PC-9 (cell line): ENCODE measurements at regions not wholly inside any gene's neighbourhood (a gene's known extent, or its start where the extent isn't known, plus 50 kb on each side); places are given as distances from the start of the nearest gene placed in this dataset.

Experiments used
- BruUV-seq: library from RNA; stranded (reverse); fragments of 400-500 nt; replicated peaks from 2 replicates; lab custom pipeline; 2021; lab: Mats Ljungman, UMichigan
- CTCF ChIA-PET: fragments of 300-600 bp; sonication (Branson Sonifier 250); formaldehyde crosslinking; loops from one replicate; lab custom pipeline; 2022; ENCODE audit warnings: antibody characterized with exemption; lab: Charles Lee
- POLR2A ChIA-PET: fragments of 300-600 bp; sonication (Branson Sonifier 250); formaldehyde crosslinking; loops from one replicate; lab custom pipeline; 2022; ENCODE audit warnings: antibody characterized with exemption; ENCODE audit not compliant: unreplicated experiment; lab: Charles Lee
- DNase-seq, 2 experiments: peaks; one replicate each; pipeline versions ENCODE4 v3.0.0 to v3.0.0-alpha.2; 2015 to 2022; ENCODE audit warnings: mixed read lengths in 1 of 2
- H2AFZ ChIP-seq: fragments of 200-600 bp; sonication (generic); 2 replicates; pipeline ENCODE4 v1.8.1; 2017; ENCODE audit warnings: antibody characterized with exemption
- H3F3A ChIP-seq: fragments of 200-600 bp; sonication (generic); 2 replicates; pipeline ENCODE4 v1.8.1; 2017; ENCODE audit warnings: antibody characterized with exemption, mild to moderate bottlenecking, low read depth; ENCODE audit not compliant: insufficient read depth
- H3K27ac ChIP-seq: fragments of 200-600 bp; sonication (generic); 2 replicates; pipeline ENCODE4 v1.6.1; 2016; ENCODE audit warnings: mixed run types
- H3K27me3 ChIP-seq: fragments of 200-600 bp; sonication (generic); 2 replicates; pipeline ENCODE4 v1.6.1; 2016; ENCODE audit warnings: low read depth, mixed run types; ENCODE audit not compliant: insufficient read depth
- H3K36me3 ChIP-seq: fragments of 200-600 bp; sonication (generic); 2 replicates; pipeline ENCODE4 v1.6.1; 2016; ENCODE audit warnings: low read depth, mixed run types
- H3K4me1 ChIP-seq: fragments of 200-600 bp; sonication (generic); replicated peaks from 2 replicates; pipeline ENCODE4 v1.6.1; 2016; ENCODE audit warnings: mixed run types; ENCODE audit not compliant: insufficient read depth
- H3K4me2 ChIP-seq: fragments of 200-600 bp; sonication (generic); 2 replicates; pipeline ENCODE4 v1.6.1; 2017; ENCODE audit warnings: mixed run types
- H3K4me3 ChIP-seq: fragments of 200-600 bp; sonication (generic); 2 replicates; pipeline ENCODE4 v1.6.1; 2016; ENCODE audit warnings: mixed run types
- H3K79me2 ChIP-seq: fragments of 200-600 bp; sonication (generic); 2 replicates; pipeline ENCODE4 v1.6.1; 2017; ENCODE audit warnings: low read depth, mixed run types
- H3K9me2 ChIP-seq: fragments of 200-600 bp; sonication (generic); 2 replicates; pipeline ENCODE4 v1.8.1; 2017; ENCODE audit warnings: mild to moderate bottlenecking; ENCODE audit not compliant: insufficient read depth
- H3K9me3 ChIP-seq: fragments of 200-600 bp; sonication (generic); 2 replicates; pipeline ENCODE4 v1.8.1; 2016; ENCODE audit warnings: low read depth; ENCODE audit not compliant: insufficient read depth
- H4K20me1 ChIP-seq: fragments of 200-600 bp; sonication (generic); 2 replicates; pipeline ENCODE4 v1.8.1; 2017; ENCODE audit not compliant: insufficient read depth
- CTCF ChIP-seq: fragments of 200-600 bp; sonication (generic); conservative IDR thresholded peaks from 2 replicates; pipeline ENCODE4 v1.6.1; 2017; ENCODE audit warnings: mixed run types, antibody characterized with exemption, mild to moderate bottlenecking, moderate library complexity
- EZH2 ChIP-seq: fragments of 200-600 bp; sonication (generic); IDR thresholded peaks from 2 replicates; pipeline ENCODE4 v1.8.0; 2017; ENCODE audit warnings: antibody characterized with exemption, low read depth
- intact Hi-C: fragments of 100-400 bp; cut with micrococcal nuclease; formaldehyde crosslinking; loops from one replicate; pipeline ENCODE4 v1.10.0; 2022; ENCODE audit not compliant: unreplicated experiment

GRCh38 chr10:110396284-110396651 lies 91.5 kb upstream of the SMNDC1 start:
- TSS peak; percentile 46 for BruUV-seq
- TF ChIP-seq CTCF = no peak
- TF ChIP-seq EZH2 = no peak
- POLR2A ChIA-PET = interaction anchor here (0.6 kb wide), 1 partner anchor 12 kb away, joined by 6 read pairs; no protein-coding TSS in a partner anchor
- CTCF ChIA-PET = interaction anchor here (1.3 kb wide), 1 partner anchor 42 kb away, joined by 4 read pairs; no protein-coding TSS in a partner anchor
- Histone ChIP-seq H2AFZ (no peak overlapping the region), H3K4me2 (peak overlapping the region; percentile 53), H3K36me3 (no peaks in the 10 kb centered on the region), H3F3A (peaks cover 45% of the 10 kb centered on the region), H3K4me1 (peaks cover 71% of the 10 kb centered on the region), H3K27me3 (no peaks in the 10 kb centered on the region), H4K20me1 (no peaks in the 10 kb centered on the region), H3K9me3 (no peaks in the 10 kb centered on the region), H3K9me2 (no peaks in the 10 kb centered on the region), H3K4me3 (no peak overlapping the region), H3K79me2 (no peaks in the 10 kb centered on the region), H3K27ac (peak overlapping the region; percentile 100)
- DNase-seq = no peak
- intact Hi-C loops = no loop called here

GRCh38 chr10:110397856-110398255 lies 93.1 kb upstream of the SMNDC1 start:
- ChIA-PET POLR2A (no interaction called here), CTCF (no interaction called here)
- no peaks in the 10 kb centered on the region for H3K27me3 ChIP-seq
- BruUV-seq = no TSS peak
- intact Hi-C loops = loop anchor here (1.0 to 2.0 kb wide), 7 partner anchors 10 to 101 kb away; no protein-coding TSS in a partner anchor
- H4K20me1 ChIP-seq = no peaks in the 10 kb centered on the region
- peak overlapping the region; percentile 100 for H3K27ac ChIP-seq
- DNase-seq = no peak
- H3K4me3 ChIP-seq = no peak overlapping the region
- no peaks in the 10 kb centered on the region for H3K79me2 ChIP-seq
- H3K4me2 ChIP-seq = peak overlapping the region; percentile 71
- H2AFZ ChIP-seq = no peak overlapping the region
- H3K36me3 ChIP-seq = no peaks in the 10 kb centered on the region
- no peaks in the 10 kb centered on the region for H3K9me3 ChIP-seq
- no peaks in the 10 kb centered on the region for H3K9me2 ChIP-seq
- TF ChIP-seq CTCF = no peak
- no peak for TF ChIP-seq EZH2
- H3F3A ChIP-seq = peaks cover 45% of the 10 kb centered on the region
- H3K4me1 ChIP-seq = peaks cover 74% of the 10 kb centered on the region

- no peaks in the 10 kb centered on the region for H3K9me2 ChIP-seq
- no peaks in the 10 kb centered on the region for H3K27me3 ChIP-seq
- intact Hi-C loops = loop anchor here (1.0 to 2.0 kb wide), 7 partner anchors 10 to 101 kb away; no protein-coding TSS in a partner anchor
- CTCF ChIA-PET = no interaction called here
- no peaks in the 10 kb centered on the region for H3K9me3 ChIP-seq
- peak overlapping the region; percentile 41; the same call in 1 of the 2 replicates for H3K4me3 ChIP-seq
- H4K20me1 ChIP-seq = no peaks in the 10 kb centered on the region
- H3K79me2 ChIP-seq = no peaks in the 10 kb centered on the region
- H3K36me3 ChIP-seq = no peaks in the 10 kb centered on the region
- BruUV-seq = no TSS peak
- POLR2A ChIA-PET = interaction anchor here (0.6 to 1.1 kb wide), 4 partner anchors 12 to 92 kb away, joined by 3 to 5 read pairs (median 4); no protein-coding TSS in a partner anchor
- H3K4me2 ChIP-seq = peak overlapping the region; percentile 78
- peak overlapping the region; percentile 100 for H3K27ac ChIP-seq
- H3K4me1 ChIP-seq = peaks cover 71% of the 10 kb centered on the region
- TF ChIP-seq CTCF (no peak), EZH2 (no peak)
- H2AFZ ChIP-seq = no peak overlapping the region
- peaks cover 45% of the 10 kb centered on the region for H3F3A ChIP-seq
- peak; percentile 88 to 94 for DNase-seq
These were observed 93.8 kb upstream of the SMNDC1 start for GRCh38 chr10:110398419-110399105.
